SK-N-SH (cell line): ENCODE measurements at regions not wholly inside any gene's neighbourhood (a gene's known extent, or its start where the extent isn't known, plus 50 kb on each side); places are given as distances from the start of the nearest gene placed in this dataset.

Source experiments
- CTCF ChIA-PET: fragments of 300-600, 350-600 bp; formaldehyde crosslinking; extraction: SDS; loops from one replicate; lab custom pipeline; 2021; lab: Yijun Ruan, JAX
- POLR2A ChIA-PET: fragments of 350-600 bp; sonication (Branson Sonifier 250); formaldehyde crosslinking; extraction: SDS; loops from one replicate; lab custom pipeline; 2020; ENCODE audit warnings: antibody characterized with exemption, inconsistent platforms; lab: Yijun Ruan, JAX
- DNase-seq: peaks from one replicate; pipeline ENCODE4 v3.0.0; 2012
- H2AFZ ChIP-seq: fragments of 200-600 bp; sonication (generic); 2 replicates; pipeline ENCODE4 v1.8.1; 2016; ENCODE audit warnings: antibody characterized with exemption, mild to moderate bottlenecking, low read depth
- H3F3A ChIP-seq: fragments of 200-600 bp; sonication (generic); replicated peaks from 2 replicates; pipeline ENCODE3; 2016; ENCODE audit warnings: antibody characterized with exemption, mild to moderate bottlenecking; ENCODE audit not compliant: insufficient read depth
- H3K27ac ChIP-seq, 2 experiments: fragments of 200-500 bp in 1 of 2; fragments of 200-600 bp in 1 of 2; sonication (Bioruptor generic) in 1 of 2; sonication (generic), shearing (Covaris generic) in 1 of 2; 2 replicates each; pipeline versions ENCODE4 v1.5.1 to v1.6.1; 2014 to 2016; ENCODE audit warnings: low read depth in 2 of 2, inconsistent platforms in 1 of 2, low read length in 1 of 2, mild to moderate bottlenecking in 1 of 2, mixed read lengths in 1 of 2
- H3K27me3 ChIP-seq: fragments of 200-600 bp; sonication (generic), shearing (Covaris generic); 2 replicates; pipeline ENCODE4 v1.6.1; 2016; ENCODE audit warnings: mixed run types; ENCODE audit not compliant: insufficient read depth
- H3K36me3 ChIP-seq, 2 experiments: fragments of 200-500 bp in 1 of 2; fragments of 200-600 bp in 1 of 2; sonication (Bioruptor generic) in 1 of 2; sonication (generic) in 1 of 2; replicated peaks in 1 of 2; 2 replicates each; pipeline versions ENCODE3 to v1.5.1; 2014 to 2016; ENCODE audit warnings: low read length in 1 of 2, mild to moderate bottlenecking in 1 of 2; ENCODE audit not compliant: insufficient read depth in 2 of 2, control insufficient read depth in 1 of 2
- H3K4me1 ChIP-seq, 2 experiments: fragments of 200-500 bp in 1 of 2; fragments of 200-600 bp in 1 of 2; sonication (Bioruptor generic) in 1 of 2; sonication (generic), shearing (Covaris generic) in 1 of 2; 2 replicates each; pipeline versions ENCODE4 v1.5.1 to v1.6.1; 2014 to 2016; ENCODE audit warnings: low read depth in 1 of 2, low read length in 1 of 2, mixed run types in 1 of 2; ENCODE audit not compliant: insufficient read depth in 2 of 2, control insufficient read depth in 1 of 2
- H3K4me2 ChIP-seq: fragments of 200-600 bp; sonication (generic), shearing (Covaris generic); 2 replicates; pipeline ENCODE4 v1.6.1; 2017; ENCODE audit warnings: mixed run types
- H3K4me3 ChIP-seq, 2 experiments: fragments of 200-500 bp in 1 of 2; fragments of 200-600 bp in 1 of 2; sonication (Bioruptor generic) in 1 of 2; sonication (generic), shearing (Covaris generic) in 1 of 2; 2 replicates each; pipeline versions ENCODE4 v1.5.1 to v1.8.1; 2014 to 2016; ENCODE audit warnings: low read depth in 2 of 2, inconsistent platforms in 1 of 2, low read length in 1 of 2, mild to moderate bottlenecking in 1 of 2, mixed read lengths in 1 of 2, moderate library complexity in 1 of 2
- H3K79me2 ChIP-seq: fragments of 200-600 bp; sonication (generic); 2 replicates; pipeline ENCODE4 v1.8.1; 2017; ENCODE audit warnings: mild to moderate bottlenecking; ENCODE audit not compliant: insufficient read depth
- H3K9ac ChIP-seq: fragments of 200-600 bp; sonication (generic); 2 replicates; pipeline ENCODE4 v1.6.1; 2017; ENCODE audit warnings: mixed run types
- H3K9me2 ChIP-seq: fragments of 200-600 bp; sonication (generic); 2 replicates; pipeline ENCODE4 v1.6.1; 2017; ENCODE audit warnings: mixed run types
- H3K9me3 ChIP-seq: fragments of 200-600 bp; sonication (generic); 2 replicates; pipeline ENCODE4 v1.6.1; 2017; ENCODE audit warnings: mixed run types, mild to moderate bottlenecking, moderate library complexity
- H4K20me1 ChIP-seq: fragments of 200-600 bp; sonication (generic); 2 replicates; pipeline ENCODE4 v1.6.1; 2017; ENCODE audit warnings: mild to moderate bottlenecking, mixed run types; ENCODE audit not compliant: insufficient read depth
- CHD2 ChIP-seq: fragments of 150-350 bp; IDR thresholded peaks from 2 replicates; pipeline ENCODE4 v1.6.1; 2018; ENCODE audit warnings: low read length; ENCODE audit not compliant: partially characterized antibody
- ELF1 ChIP-seq: IDR thresholded peaks from 2 replicates; pipeline ENCODE4 v1.4.0; 2012
- EZH2phosphoT487 ChIP-seq: fragments of 200-600 bp; sonication (generic); IDR thresholded peaks from 2 replicates; pipeline ENCODE4 v1.6.1; 2017; ENCODE audit warnings: low read depth, mixed run types, mild to moderate bottlenecking, antibody characterized with exemption, moderate library complexity, borderline replicate concordance
- FOSL2 ChIP-seq: IDR thresholded peaks from 2 replicates; pipeline ENCODE4 v1.4.0; 2012; ENCODE audit warnings: low read depth, mild to moderate bottlenecking, moderate library complexity, borderline replicate concordance
- JUND ChIP-seq: IDR thresholded peaks from 2 replicates; pipeline ENCODE4 v1.4.0; 2012
- MEF2A ChIP-seq: IDR thresholded peaks from 2 replicates; pipeline ENCODE4 v1.4.0; 2012; ENCODE audit warnings: low read depth, borderline replicate concordance
- MXI1 ChIP-seq: IDR thresholded peaks from 2 replicates; pipeline ENCODE4 v1.6.1; 2012; ENCODE audit warnings: mild to moderate bottlenecking, low read depth, low read length, improper control_type of control experiment
- NFIC ChIP-seq: IDR thresholded peaks from 2 replicates; pipeline ENCODE4 v1.4.0; 2012; ENCODE audit warnings: borderline replicate concordance
- NRF1 ChIP-seq: IDR thresholded peaks from 2 replicates; pipeline ENCODE4 v1.6.1; 2012; ENCODE audit warnings: low read depth, mild to moderate bottlenecking, low read length
- PBX3 ChIP-seq: IDR thresholded peaks from 2 replicates; pipeline ENCODE4; 2012
- RAD21 ChIP-seq: IDR thresholded peaks from 2 replicates; pipeline ENCODE4 v1.6.1; 2012; ENCODE audit warnings: mild to moderate bottlenecking, low read length
- SIN3A ChIP-seq: IDR thresholded peaks from 2 replicates; pipeline ENCODE4 v1.6.1; 2012; ENCODE audit warnings: low read depth, mild to moderate bottlenecking, low read length, moderate library complexity, borderline replicate concordance
- TCF12 ChIP-seq: IDR thresholded peaks from 2 replicates; pipeline ENCODE4 v1.4.0; 2012
- TEAD4 ChIP-seq: IDR thresholded peaks from 2 replicates; pipeline ENCODE4 v1.4.0; 2012; ENCODE audit warnings: mild to moderate bottlenecking, borderline replicate concordance; ENCODE audit not compliant: insufficient read depth
- USF1 ChIP-seq: IDR thresholded peaks from 2 replicates; pipeline ENCODE4 v1.4.0; 2012; ENCODE audit warnings: low read depth, borderline replicate concordance
- USF2 ChIP-seq: fragments of 150-350 bp; IDR thresholded peaks from 2 replicates; pipeline ENCODE4 v1.6.1; 2017; ENCODE audit warnings: antibody characterized with exemption, low read length, low read depth, borderline replicate concordance
- YY1 ChIP-seq: IDR thresholded peaks from 2 replicates; pipeline ENCODE4 v1.4.0; 2012; ENCODE audit warnings: low read depth, mild to moderate bottlenecking
- whole genome bisulfite sequencing: methylation state at CpG from one replicate; pipeline ENCODE4 v1.1.6; 2017; ENCODE audit warnings: low lambda C conversion rate; 5-methylcytosine and 5-hydroxymethylcytosine counted together
- TF ChIP-seq, protein P1 (sequence below): fragments of 150-350 bp; IDR thresholded peaks from 2 replicates; pipeline ENCODE4 v1.6.1; 2016; ENCODE audit warnings: mild to moderate bottlenecking, low read depth, low read length

GRCh38 chr6:145373826-145374225 is 361.5 kb downstream of the EPM2A start (continued):
- TF ChIP-seq USF2 (no peak), EZH2phosphoT487 (no peak), ELF1 (no peak), YY1 (no peak), PBX3 (no peak)

- POLR2A ChIA-PET, result no interaction called here
- Histone ChIP-seq H3K4me2 (no peak overlapping the region), H3K9ac (no peak overlapping the region), H3K36me3 (no peaks in the 10 kb centered on the region), H3K27me3 (no peaks in the 10 kb centered on the region), H3K27ac (no peak overlapping the region), H4K20me1 (no peaks in the 10 kb centered on the region), H3K9me2 (no peaks in the 10 kb centered on the region), H3K4me3 (no peak overlapping the region), H3K4me1 (no peaks in the 10 kb centered on the region), H2AFZ (no peak overlapping the region), H3K79me2 (no peaks in the 10 kb centered on the region), H3F3A (no peaks in the 10 kb centered on the region)
- 12% methylated on average over 1 of the region's 1 CpG for WGBS
- no peak for DNase-seq
- CTCF ChIA-PET, result interaction anchor here (1.0 kb wide), 1 partner anchor 72 kb away, joined by 3 read pairs; no protein-coding TSS in a partner anchor
- TF ChIP-seq PBX3, result no peak
- no peak for TF ChIP-seq EZH2phosphoT487
- TF ChIP-seq, protein P1, sequence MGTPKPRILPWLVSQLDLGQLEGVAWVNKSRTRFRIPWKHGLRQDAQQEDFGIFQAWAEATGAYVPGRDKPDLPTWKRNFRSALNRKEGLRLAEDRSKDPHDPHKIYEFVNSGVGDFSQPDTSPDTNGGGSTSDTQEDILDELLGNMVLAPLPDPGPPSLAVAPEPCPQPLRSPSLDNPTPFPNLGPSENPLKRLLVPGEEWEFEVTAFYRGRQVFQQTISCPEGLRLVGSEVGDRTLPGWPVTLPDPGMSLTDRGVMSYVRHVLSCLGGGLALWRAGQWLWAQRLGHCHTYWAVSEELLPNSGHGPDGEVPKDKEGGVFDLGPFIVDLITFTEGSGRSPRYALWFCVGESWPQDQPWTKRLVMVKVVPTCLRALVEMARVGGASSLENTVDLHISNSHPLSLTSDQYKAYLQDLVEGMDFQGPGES, result no peak
- TF ChIP-seq CHD2, result no peak
- TF ChIP-seq, all 33 proteins: peak for 0
- no peaks in the 10 kb centered on the region for H3K9me3 ChIP-seq
These were observed 360.8 kb downstream of the EPM2A start for GRCh38 chr6:145374570-145374969.

DNA sequence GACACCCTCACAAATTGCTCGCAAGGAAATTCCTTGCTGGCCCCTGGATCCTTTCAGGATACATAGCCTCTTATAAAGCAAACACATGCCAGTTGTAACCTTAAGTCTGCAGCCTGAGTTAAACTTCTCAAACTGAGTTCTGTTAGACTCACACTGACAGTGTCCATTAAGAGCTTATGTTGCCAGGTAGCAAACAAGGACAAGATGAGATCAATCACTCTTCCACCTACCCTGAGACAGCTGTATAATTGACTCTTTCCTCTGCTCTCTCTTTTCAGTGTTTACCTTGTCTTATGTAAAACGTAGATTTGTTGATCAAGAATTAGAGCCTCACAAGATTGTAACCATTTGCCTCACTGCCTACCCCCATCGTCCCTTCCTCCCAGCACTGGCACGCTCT is 359.8 kb downstream of the EPM2A start:
- no peak for TF ChIP-seq ELF1
- TF ChIP-seq MEF2A, result no peak
- no peak for TF ChIP-seq JUND
- no peak for TF ChIP-seq CHD2
- TF ChIP-seq FOSL2, result no peak
- no peak for TF ChIP-seq EZH2phosphoT487
- no peak for TF ChIP-seq MXI1
- no peak for TF ChIP-seq RAD21
- TF ChIP-seq NFIC, result no peak
- TF ChIP-seq, protein P1, result no peak
- TF ChIP-seq TEAD4, result no peak
- no peak for TF ChIP-seq SIN3A
- no peak for TF ChIP-seq TCF12
- no peak for TF ChIP-seq USF1
- TF ChIP-seq NRF1, result no peak
- TF ChIP-seq, all 33 proteins: peak for 0
- H3K27me3 ChIP-seq, result no peaks in the 10 kb centered on the region
- no peak overlapping the region for H2AFZ ChIP-seq
- H3K27ac ChIP-seq, result no peak overlapping the region
- POLR2A ChIA-PET, result no interaction called here
- WGBS, result 31% methylated on average over 4 of the region's 4 CpGs
- H3F3A ChIP-seq, result no peaks in the 10 kb centered on the region
- H3K4me1 ChIP-seq, result no peaks in the 10 kb centered on the region
- no peak overlapping the region for H3K4me3 ChIP-seq
- H3K9me2 ChIP-seq, result no peaks in the 10 kb centered on the region
- H3K36me3 ChIP-seq, result no peaks in the 10 kb centered on the region
- H4K20me1 ChIP-seq, result no peaks in the 10 kb centered on the region
- no peaks in the 10 kb centered on the region for H3K9me3 ChIP-seq
- CTCF ChIA-PET, result no interaction called here
- no peak for DNase-seq
- no peaks in the 10 kb centered on the region for H3K79me2 ChIP-seq
- H3K4me2 ChIP-seq, result no peak overlapping the region
- H3K9ac ChIP-seq, result no peak overlapping the region
